BLaER1 (cell line): ENCODE measurements at regions not wholly inside any gene's neighbourhood (a gene's known extent, or its start where the extent isn't known, plus 50 kb on each side); places are given as distances from the start of the nearest gene placed in this dataset.

Source experiments
- H3K27ac ChIP-seq: shearing (Covaris generic); formaldehyde crosslinking; 2 replicates; pipeline ENCODE4 v1.8.1; 2022
- H3K27me3 ChIP-seq: shearing (Covaris generic); formaldehyde crosslinking; 2 replicates; pipeline ENCODE4 v1.8.1; 2022
- H3K36me3 ChIP-seq: shearing (Covaris generic); formaldehyde crosslinking; 2 replicates; pipeline ENCODE4 v1.8.1; 2022
- H3K4me1 ChIP-seq: shearing (Covaris generic); formaldehyde crosslinking; 2 replicates; pipeline ENCODE4 v1.8.1; 2022
- H3K4me2 ChIP-seq: shearing (Covaris generic); formaldehyde crosslinking; 2 replicates; pipeline ENCODE4 v1.8.1; 2022
- H3K4me3 ChIP-seq: shearing (Covaris generic); formaldehyde crosslinking; 2 replicates; pipeline ENCODE4 v1.8.1; 2022
- H3K9ac ChIP-seq: shearing (Covaris generic); formaldehyde crosslinking; 2 replicates; pipeline ENCODE4 v1.8.1; 2022
- H3K9me3 ChIP-seq: shearing (Covaris generic); formaldehyde crosslinking; 2 replicates; pipeline ENCODE4 v1.8.1; 2022
- H4K20me1 ChIP-seq: shearing (Covaris generic); formaldehyde crosslinking; 2 replicates; pipeline ENCODE4 v1.8.1; 2022
- Cebpa-rat ChIP-seq: shearing (Covaris generic); IDR thresholded peaks from 2 replicates; pipeline ENCODE4 v1.8.1; 2022

DNA sequence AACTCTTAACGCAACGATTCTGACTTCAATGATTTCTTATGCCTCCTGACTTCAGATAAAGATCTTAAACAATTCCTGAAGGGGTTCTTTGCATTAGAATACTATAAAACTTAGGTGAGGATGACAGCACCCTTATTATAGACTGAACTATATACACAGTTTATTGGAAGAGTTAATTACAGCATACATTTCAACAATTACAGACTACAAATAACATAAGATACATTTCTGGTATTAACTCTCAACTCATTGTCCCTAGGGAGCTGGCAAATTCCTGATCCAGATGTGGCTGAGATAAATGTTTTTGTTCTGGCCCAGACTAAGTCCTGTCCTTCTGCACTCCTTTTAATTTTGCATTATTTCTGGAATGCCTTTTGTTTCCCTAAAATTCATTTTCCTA, 155.5 kb upstream of the TMC3 start:
- no peaks in the 10 kb centered on the region for H4K20me1 ChIP-seq
- TF ChIP-seq Cebpa-rat, result no peak
- no peaks in the 10 kb centered on the region for H3K27me3 ChIP-seq
- no peaks in the 10 kb centered on the region for H3K36me3 ChIP-seq
- H3K4me2 ChIP-seq, result no peak overlapping the region
- no peak overlapping the region for H3K9ac ChIP-seq
- no peak overlapping the region for H3K4me3 ChIP-seq
- no peaks in the 10 kb centered on the region for H3K4me1 ChIP-seq
- H3K27ac ChIP-seq, result no peak overlapping the region
- no peaks in the 10 kb centered on the region for H3K9me3 ChIP-seq

GRCh38 chr15:81526029-81526428, 152.0 kb upstream of the TMC3 start:
- H3K4me3 ChIP-seq, result no peak overlapping the region
- no peak overlapping the region for H3K27ac ChIP-seq
- H3K4me2 ChIP-seq, result no peak overlapping the region
- no peaks in the 10 kb centered on the region for H4K20me1 ChIP-seq
- TF ChIP-seq Cebpa-rat, result no peak
- no peaks in the 10 kb centered on the region for H3K36me3 ChIP-seq
- no peaks in the 10 kb centered on the region for H3K9me3 ChIP-seq
- H3K4me1 ChIP-seq, result no peaks in the 10 kb centered on the region
- no peaks in the 10 kb centered on the region for H3K27me3 ChIP-seq
- H3K9ac ChIP-seq, result no peak overlapping the region

GRCh38 chr15:81524496-81524895, 150.5 kb upstream of the TMC3 start:
- Histone ChIP-seq H3K4me3 (no peak overlapping the region), H3K27me3 (no peaks in the 10 kb centered on the region), H3K4me1 (no peaks in the 10 kb centered on the region), H3K9me3 (no peaks in the 10 kb centered on the region), H3K9ac (no peak overlapping the region), H3K27ac (no peak overlapping the region), H3K36me3 (no peaks in the 10 kb centered on the region), H4K20me1 (no peaks in the 10 kb centered on the region), H3K4me2 (no peak overlapping the region)
- TF ChIP-seq Cebpa-rat, result no peak

DNA sequence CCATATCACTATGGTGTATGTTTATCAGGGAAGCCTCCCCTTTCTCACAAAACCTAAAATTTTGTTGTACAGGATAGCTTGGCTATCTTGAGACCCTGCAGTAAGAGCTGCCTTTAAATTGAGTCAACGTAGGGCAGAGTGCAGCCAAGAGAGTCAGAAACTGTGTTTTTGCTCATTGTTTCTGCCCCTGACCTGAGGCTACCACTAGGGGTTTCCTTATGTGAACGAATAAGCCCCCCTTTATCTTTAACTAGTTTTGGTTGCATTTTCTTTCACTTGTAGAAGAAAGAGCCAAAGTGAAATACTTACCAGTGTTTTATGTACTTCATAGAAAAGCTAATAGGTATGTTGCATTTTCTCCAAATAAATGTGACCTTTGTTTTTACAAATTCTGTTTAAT, 149.9 kb upstream of the TMC3 start:
- Histone ChIP-seq H3K4me1 (no peaks in the 10 kb centered on the region), H3K27ac (no peak overlapping the region), H4K20me1 (no peaks in the 10 kb centered on the region), H3K9ac (no peak overlapping the region), H3K36me3 (no peaks in the 10 kb centered on the region), H3K27me3 (no peaks in the 10 kb centered on the region), H3K4me3 (no peak overlapping the region), H3K4me2 (no peak overlapping the region), H3K9me3 (no peaks in the 10 kb centered on the region)
- no peak for TF ChIP-seq Cebpa-rat

- no peaks in the 10 kb centered on the region for H3K36me3 ChIP-seq
These were observed 146.5 kb upstream of the TMC3 start for GRCh38 chr15:81520480-81520879.

DNA sequence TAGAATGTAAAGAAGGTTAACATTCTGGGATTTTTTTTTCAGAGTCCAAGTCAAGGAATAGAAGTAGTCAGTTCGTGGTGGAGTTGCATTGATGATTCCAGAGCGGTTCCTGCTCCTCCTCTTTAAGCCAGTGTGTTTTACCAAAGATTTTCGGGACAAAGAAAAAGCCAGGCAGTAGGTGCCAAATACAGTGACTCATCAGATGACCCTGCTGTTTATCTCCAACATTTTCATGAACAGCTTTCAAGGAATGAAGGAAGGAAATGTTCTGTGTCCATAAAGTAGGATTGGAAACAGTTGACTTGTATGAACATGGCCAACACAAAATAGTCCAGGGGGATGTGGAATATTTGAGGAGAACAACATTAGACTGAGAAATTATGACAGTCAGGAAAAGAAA, 142.4 kb upstream of the TMC3 start:
- Histone ChIP-seq H3K27me3 (no peaks in the 10 kb centered on the region), H3K4me3 (no peak overlapping the region), H3K9me3 (no peaks in the 10 kb centered on the region), H3K9ac (no peak overlapping the region), H3K27ac (no peak overlapping the region), H3K4me1 (no peaks in the 10 kb centered on the region), H3K4me2 (no peak overlapping the region), H3K36me3 (no peaks in the 10 kb centered on the region), H4K20me1 (no peaks in the 10 kb centered on the region)
- no peak for TF ChIP-seq Cebpa-rat

More at GRCh38 chr15:81520480-81520879, 146.5 kb upstream of the TMC3 start:
- Histone ChIP-seq H3K4me3 (no peak overlapping the region), H4K20me1 (no peaks in the 10 kb centered on the region), H3K27me3 (no peaks in the 10 kb centered on the region), H3K9me3 (no peaks in the 10 kb centered on the region), H3K27ac (no peak overlapping the region), H3K9ac (no peak overlapping the region), H3K4me1 (no peaks in the 10 kb centered on the region), H3K4me2 (no peak overlapping the region)
- TF ChIP-seq Cebpa-rat, result no peak

DNA sequence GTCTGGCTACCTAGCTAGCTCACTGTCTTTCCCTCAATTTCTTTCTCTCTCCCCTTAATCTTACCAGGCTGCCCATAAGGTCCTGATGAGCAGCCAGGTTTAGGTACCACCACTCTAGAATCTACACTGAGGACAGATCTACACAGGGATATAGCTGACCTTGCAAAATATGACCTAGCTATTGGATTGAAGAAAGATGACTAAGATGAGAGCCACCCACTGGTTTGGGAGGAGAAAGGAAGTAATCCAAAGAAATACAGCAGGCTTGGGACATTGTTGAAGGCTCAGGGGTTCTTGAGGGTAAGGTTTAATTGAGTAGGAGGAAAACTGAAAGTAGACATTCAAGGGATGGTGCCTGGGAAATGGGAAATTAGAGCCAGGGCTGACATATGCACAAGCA, 142.0 kb upstream of the TMC3 start:
- no peaks in the 10 kb centered on the region for H3K9me3 ChIP-seq
- no peak overlapping the region for H3K4me3 ChIP-seq
- H3K4me2 ChIP-seq, result no peak overlapping the region

GRCh38 chr15:81514725-81515124, 140.7 kb upstream of the TMC3 start:
- no peak for TF ChIP-seq Cebpa-rat

More for the DNA sequence above, 142.0 kb upstream of the TMC3 start:
- H3K27ac ChIP-seq, result no peak overlapping the region
- H3K36me3 ChIP-seq, result no peaks in the 10 kb centered on the region
- H3K4me1 ChIP-seq, result no peaks in the 10 kb centered on the region
- no peaks in the 10 kb centered on the region for H3K27me3 ChIP-seq
- no peaks in the 10 kb centered on the region for H4K20me1 ChIP-seq
- no peak for TF ChIP-seq Cebpa-rat
- H3K9ac ChIP-seq, result no peak overlapping the region

GRCh38 chr15:81511138-81511537, 137.1 kb upstream of the TMC3 start:
- Histone ChIP-seq H3K36me3 (no peaks in the 10 kb centered on the region), H3K9ac (no peak overlapping the region)

More at GRCh38 chr15:81514725-81515124, 140.7 kb upstream of the TMC3 start:
- no peak overlapping the region for H3K4me3 ChIP-seq
- H3K36me3 ChIP-seq, result no peaks in the 10 kb centered on the region
- H3K27ac ChIP-seq, result no peak overlapping the region
- no peaks in the 10 kb centered on the region for H3K4me1 ChIP-seq
- no peaks in the 10 kb centered on the region for H3K27me3 ChIP-seq
- H4K20me1 ChIP-seq, result no peaks in the 10 kb centered on the region
- no peak overlapping the region for H3K4me2 ChIP-seq
- no peaks in the 10 kb centered on the region for H3K9me3 ChIP-seq
- H3K9ac ChIP-seq, result no peak overlapping the region

DNA sequence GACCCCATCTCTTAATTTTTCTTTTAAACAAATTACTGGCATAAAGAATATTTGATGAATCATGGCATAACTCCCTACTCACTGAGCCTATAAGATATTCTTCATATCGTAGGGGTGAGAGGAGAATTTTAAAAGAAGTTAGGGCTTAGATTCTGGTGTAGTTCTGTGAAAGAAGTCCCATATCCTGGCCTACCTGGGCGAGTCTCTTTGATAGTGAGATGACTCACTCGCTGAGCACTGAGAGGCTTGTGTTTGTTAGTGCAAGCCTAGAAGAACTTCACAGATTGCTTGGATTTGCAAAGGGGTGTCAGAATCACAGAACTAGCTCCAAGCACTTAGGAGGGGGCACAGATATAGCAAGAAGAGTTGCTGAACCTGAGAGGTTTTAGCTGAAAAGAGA, 133.8 kb upstream of the TMC3 start:
- no peak overlapping the region for H3K4me3 ChIP-seq
- TF ChIP-seq Cebpa-rat, result no peak
- H3K27me3 ChIP-seq, result no peaks in the 10 kb centered on the region
- H3K9ac ChIP-seq, result no peak overlapping the region
- H3K27ac ChIP-seq, result no peak overlapping the region
- no peak overlapping the region for H3K4me2 ChIP-seq
- H3K9me3 ChIP-seq, result no peaks in the 10 kb centered on the region
- no peaks in the 10 kb centered on the region for H3K36me3 ChIP-seq
- H4K20me1 ChIP-seq, result no peaks in the 10 kb centered on the region
- H3K4me1 ChIP-seq, result no peaks in the 10 kb centered on the region

More at GRCh38 chr15:81511138-81511537, 137.1 kb upstream of the TMC3 start:
- H3K27me3 ChIP-seq, result no peaks in the 10 kb centered on the region
- H3K4me2 ChIP-seq, result no peak overlapping the region
- H4K20me1 ChIP-seq, result no peaks in the 10 kb centered on the region
- no peak overlapping the region for H3K27ac ChIP-seq
- TF ChIP-seq Cebpa-rat, result no peak
- no peaks in the 10 kb centered on the region for H3K9me3 ChIP-seq
- H3K4me1 ChIP-seq, result no peaks in the 10 kb centered on the region
- H3K4me3 ChIP-seq, result no peak overlapping the region

GRCh38 chr15:81506936-81507335, 132.9 kb upstream of the TMC3 start:
- no peak for TF ChIP-seq Cebpa-rat
- H3K36me3 ChIP-seq, result no peaks in the 10 kb centered on the region
- H3K4me1 ChIP-seq, result no peaks in the 10 kb centered on the region
- H3K4me3 ChIP-seq, result no peak overlapping the region
- H3K4me2 ChIP-seq, result no peak overlapping the region
- no peaks in the 10 kb centered on the region for H3K9me3 ChIP-seq
- H3K9ac ChIP-seq, result no peak overlapping the region
- no peak overlapping the region for H3K27ac ChIP-seq
- H3K27me3 ChIP-seq, result no peaks in the 10 kb centered on the region
- H4K20me1 ChIP-seq, result no peaks in the 10 kb centered on the region
